ENCODE measurements at regions not wholly inside any gene's neighbourhood (a gene's known extent, or its start where the extent isn't known, plus 50 kb on each side); places are given as distances from the start of the nearest gene placed in this dataset.
"Not testable (repeated sequence)": the region's sequence is repeated elsewhere in the genome, so short reads cannot be mapped to it uniquely, and the experiment has no call there.

DNA sequence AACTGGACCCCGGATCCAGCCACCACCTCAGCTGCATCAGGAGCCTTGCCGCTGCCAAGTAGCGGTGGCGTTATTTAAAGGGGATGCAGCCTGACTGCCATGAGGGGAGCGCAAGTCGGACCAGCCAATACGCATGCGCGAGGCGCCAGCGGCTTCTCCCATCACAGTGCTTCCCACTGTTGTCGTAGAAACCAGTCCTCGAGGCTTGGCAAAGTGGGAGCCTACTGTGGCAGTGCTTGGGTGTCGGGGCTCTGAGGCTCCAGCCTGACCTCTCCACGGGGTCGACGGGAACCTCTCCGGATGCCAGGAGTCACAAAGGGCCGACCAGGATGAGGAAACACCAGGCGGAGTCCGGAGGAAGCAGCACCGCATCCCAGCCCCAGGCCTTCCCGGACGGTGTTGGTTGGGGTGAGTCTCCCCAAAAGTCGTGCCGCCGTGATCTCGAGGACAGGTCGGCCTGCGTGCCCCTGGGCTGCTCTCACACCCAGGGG, 369.6 kb downstream of the ZNF716 start:
- peaks cover 0 to 1% of the 10 kb centered on the region in 2 donors for H3K27me3 Mint-ChIP-seq

DNA sequence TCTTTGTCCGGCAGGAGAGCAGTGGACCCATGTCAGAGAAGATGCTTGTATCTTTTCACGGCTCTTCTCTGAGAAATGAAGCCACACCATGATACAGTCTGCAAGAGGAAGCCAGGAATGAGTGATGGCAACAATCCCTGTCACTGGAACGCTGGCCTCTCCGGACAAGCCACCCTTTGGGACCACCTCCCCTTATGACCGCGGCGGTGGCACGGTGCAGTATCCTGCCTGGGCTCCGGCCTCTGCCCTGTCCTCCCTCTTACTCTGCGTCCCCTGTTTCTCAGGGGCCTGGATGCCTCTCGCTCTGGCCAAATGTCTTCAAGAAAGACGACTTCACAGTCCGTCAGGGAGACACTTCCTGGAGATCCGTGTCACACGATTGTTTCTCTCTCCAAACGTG, 370.5 kb downstream of the ZNF716 start:
- ChIA-PET POLR2A (no interaction called here), CTCF (no interaction called here)
- no peaks in the 10 kb centered on the region for H3K27me3 ChIP-seq (ENCODE audit: insufficient read depth, low read length, poor library complexity, severe bottlenecking)
- no peak overlapping the region for H3K27ac Mint-ChIP-seq
- no peaks in the 10 kb centered on the region for H3K36me3 ChIP-seq (ENCODE audit: insufficient read depth, low read length)
- no peak for DNase-seq
- H3K9me3 ChIP-seq (ENCODE audit: low read length): no peaks in the 10 kb centered on the region
- no peak overlapping the region for H3K4me3 Mint-ChIP-seq
- peaks cover 0 to 3% (median 1%) of the 10 kb centered on the region in 3 donors for H3K36me3 Mint-ChIP-seq
- H3K9me3 Mint-ChIP-seq: peaks cover 11 to 29% (median 24%) of the 10 kb centered on the region in 5 donors
- H3K27me3 Mint-ChIP-seq: peaks cover 0 to 1% of the 10 kb centered on the region in 2 donors
- no peaks in the 10 kb centered on the region for H3K4me1 Mint-ChIP-seq
- no peak overlapping the region for H3K4me3 ChIP-seq (ENCODE audit: low read length)
- H3K4me1 ChIP-seq (ENCODE audit: insufficient read depth, low read length): no peaks in the 10 kb centered on the region
- no peak overlapping the region for H3K27ac ChIP-seq (ENCODE audit: low read depth, low read length)

More for the DNA sequence above, 369.6 kb downstream of the ZNF716 start:
- no peaks in the 10 kb centered on the region for H3K4me1 Mint-ChIP-seq
- Histone ChIP-seq H3K4me3 (ENCODE audit: low read length) (no peak overlapping the region), H3K27me3 (ENCODE audit: insufficient read depth, low read length, poor library complexity, severe bottlenecking) (no peaks in the 10 kb centered on the region), H3K36me3 (ENCODE audit: insufficient read depth, low read length) (no peaks in the 10 kb centered on the region), H3K27ac (ENCODE audit: low read depth, low read length) (no peak overlapping the region), H3K4me1 (ENCODE audit: insufficient read depth, low read length) (no peaks in the 10 kb centered on the region), H3K9me3 (ENCODE audit: low read length) (no peaks in the 10 kb centered on the region)
- no peak for DNase-seq
- H3K27ac Mint-ChIP-seq: no peak overlapping the region
- H3K36me3 Mint-ChIP-seq: peaks cover 0 to 1% (median 0%) of the 10 kb centered on the region in 3 donors
- ChIA-PET CTCF (no interaction called here), POLR2A (no interaction called here)
- H3K4me3 Mint-ChIP-seq: no peak overlapping the region
- H3K9me3 Mint-ChIP-seq: peaks cover 13 to 27% (median 25%) of the 10 kb centered on the region in 5 donors

DNA sequence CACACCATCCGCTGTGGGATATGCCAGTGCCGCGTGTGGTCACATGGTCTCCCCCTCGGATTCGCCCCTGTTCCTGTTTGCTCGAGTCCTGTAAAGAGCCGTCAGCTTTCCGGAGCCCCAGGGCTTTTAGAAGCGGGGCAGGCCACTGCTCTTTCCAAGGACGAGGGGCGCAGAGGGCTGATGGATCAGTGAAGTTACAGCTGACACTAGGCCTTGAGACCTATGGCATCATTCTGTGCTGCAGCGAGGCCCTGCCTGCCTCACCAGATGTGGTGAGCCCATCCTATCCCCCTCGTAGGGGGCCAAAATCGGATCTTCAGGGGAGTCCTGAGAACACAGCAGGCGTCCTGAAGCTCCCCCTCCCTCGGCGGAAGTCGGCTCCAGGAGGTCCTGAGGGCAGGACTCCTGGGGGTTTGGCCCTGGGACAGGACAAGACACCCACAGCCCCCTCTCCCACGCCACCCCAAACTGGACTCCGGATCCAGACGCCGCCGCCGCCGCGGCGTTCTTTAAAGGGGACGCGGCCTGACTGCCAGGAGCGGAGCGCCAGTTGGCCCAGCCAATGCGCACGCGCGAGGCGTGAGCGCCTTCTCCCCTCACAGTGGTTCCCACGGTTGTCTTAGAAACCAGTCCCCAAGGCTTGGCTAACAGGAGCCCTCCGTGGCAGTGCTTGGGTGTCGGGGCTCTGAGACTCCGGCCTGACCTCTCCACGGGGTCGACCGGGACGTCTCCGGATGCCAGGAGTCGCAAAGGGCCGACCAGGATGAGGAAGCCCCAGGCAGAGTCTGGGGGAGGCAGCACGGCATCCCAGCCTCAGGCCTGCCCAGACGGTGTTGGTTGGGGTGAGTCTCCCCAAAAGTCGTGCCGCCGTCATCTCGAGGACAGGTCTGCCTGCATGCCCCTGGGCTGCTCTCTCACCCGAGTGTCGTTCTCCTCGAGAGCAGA, 371.7 kb downstream of the ZNF716 start:
- Mint-ChIP-seq H3K36me3 (peaks cover 0 to 3% (median 1%) of the 10 kb centered on the region in 3 donors), H3K27ac (no peak overlapping the region), H3K27me3 (peaks cover 0 to 1% of the 10 kb centered on the region in 2 donors), H3K4me1 (no peaks in the 10 kb centered on the region), H3K4me3 (no peak overlapping the region), H3K9me3 (peaks cover 9 to 30% (median 26%) of the 10 kb centered on the region in 5 donors)
- ChIA-PET CTCF (no interaction called here), POLR2A (no interaction called here)
- no peaks in the 10 kb centered on the region for H3K27me3 ChIP-seq (ENCODE audit: insufficient read depth, low read length, poor library complexity, severe bottlenecking)
- H3K27ac ChIP-seq (ENCODE audit: low read depth, low read length): no peak overlapping the region
- H3K9me3 ChIP-seq (ENCODE audit: low read length): no peaks in the 10 kb centered on the region
- H3K36me3 ChIP-seq (ENCODE audit: insufficient read depth, low read length): no peaks in the 10 kb centered on the region
- no peak overlapping the region for H3K4me3 ChIP-seq (ENCODE audit: low read length)
- no peaks in the 10 kb centered on the region for H3K4me1 ChIP-seq (ENCODE audit: insufficient read depth, low read length)
- DNase-seq: no peak

DNA sequence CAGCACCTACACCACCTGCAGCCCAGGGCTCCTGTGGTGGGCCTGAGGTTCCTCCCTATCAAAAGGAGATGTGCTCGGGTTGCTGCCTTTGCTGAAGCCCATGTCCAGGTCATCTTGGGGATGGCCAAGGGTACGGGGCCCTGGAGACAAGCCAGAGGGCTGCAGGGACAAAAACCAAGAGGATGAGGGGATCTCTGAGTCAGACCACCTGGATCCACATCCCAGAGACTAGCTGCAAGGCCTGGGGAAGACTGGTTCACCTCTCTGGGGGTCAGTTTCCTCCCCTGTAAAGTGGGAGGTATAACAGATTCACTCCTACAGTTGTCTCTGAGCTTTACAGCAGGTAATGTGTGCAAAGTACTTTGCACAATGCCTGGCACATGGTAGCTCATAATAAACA, 376.6 kb downstream of the ZNF716 start:
- POLR2A ChIA-PET; CTCF ChIA-PET; H3K4me1 Mint-ChIP-seq; H3K27ac Mint-ChIP-seq; H3K27me3 Mint-ChIP-seq; H3K27me3 ChIP-seq (ENCODE audit: insufficient read depth, low read length, poor library complexity, severe bottlenecking); DNase-seq; H3K9me3 ChIP-seq (ENCODE audit: low read length); H3K4me3 Mint-ChIP-seq; H3K4me1 ChIP-seq (ENCODE audit: insufficient read depth, low read length); H3K36me3 Mint-ChIP-seq; H3K4me3 ChIP-seq (ENCODE audit: low read length); H3K27ac ChIP-seq (ENCODE audit: low read depth, low read length); H3K36me3 ChIP-seq (ENCODE audit: insufficient read depth, low read length): not testable (repeated sequence)
- peaks cover 3 to 17% (median 10%) of the 10 kb centered on the region in 5 donors for H3K9me3 Mint-ChIP-seq

DNA sequence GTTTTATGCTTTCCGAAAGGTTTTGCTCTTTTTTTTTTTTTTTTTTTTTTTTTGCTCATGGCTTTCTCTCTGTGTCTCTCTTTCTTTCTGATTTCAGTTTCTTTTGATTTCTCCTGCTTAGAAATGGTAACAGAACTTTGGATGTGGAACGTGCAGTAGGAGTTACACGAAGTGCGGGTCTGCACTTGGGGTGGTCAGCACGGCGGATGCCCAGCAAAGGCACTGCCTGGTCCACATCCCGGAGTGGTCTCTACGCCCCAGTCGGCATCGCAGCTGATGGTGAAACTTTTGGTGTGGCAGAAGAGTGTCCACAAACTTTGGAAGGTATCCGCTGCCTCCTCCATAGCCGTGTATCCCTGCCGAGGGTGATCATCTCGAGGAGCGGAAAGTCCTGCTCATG, 385.2 kb downstream of the ZNF716 start:
- H3K27ac ChIP-seq (ENCODE audit: low read depth, low read length); H3K27me3 ChIP-seq (ENCODE audit: insufficient read depth, low read length, poor library complexity, severe bottlenecking); POLR2A ChIA-PET; H3K4me3 ChIP-seq (ENCODE audit: low read length); H3K36me3 ChIP-seq (ENCODE audit: insufficient read depth, low read length); H3K9me3 Mint-ChIP-seq; DNase-seq; H3K4me3 Mint-ChIP-seq; H3K36me3 Mint-ChIP-seq; H3K4me1 Mint-ChIP-seq; CTCF ChIA-PET; H3K9me3 ChIP-seq (ENCODE audit: low read length); H3K27me3 Mint-ChIP-seq; H3K4me1 ChIP-seq (ENCODE audit: insufficient read depth, low read length); H3K27ac Mint-ChIP-seq: not testable (repeated sequence)

DNA sequence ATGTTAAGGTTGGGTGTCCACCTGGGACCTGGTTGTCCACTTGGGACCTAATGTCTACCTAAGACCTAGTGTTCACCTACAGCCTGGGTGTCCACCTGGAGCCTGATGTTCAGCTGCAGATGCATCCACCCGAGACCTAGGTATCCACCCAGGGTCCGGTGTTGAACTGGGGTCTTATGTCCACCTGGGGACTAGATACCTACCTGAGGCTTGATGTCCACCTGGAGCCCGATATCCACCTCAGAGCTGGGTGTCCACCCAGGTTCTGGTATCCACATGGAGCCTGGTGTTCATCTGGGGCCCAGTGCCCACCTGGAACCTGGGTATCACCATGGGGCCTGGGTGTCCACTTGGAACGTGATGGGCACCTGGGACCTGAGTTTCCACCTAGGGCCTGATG, 389.2 kb downstream of the ZNF716 start:
- H3K27me3 ChIP-seq (ENCODE audit: insufficient read depth, low read length, poor library complexity, severe bottlenecking); H3K27me3 Mint-ChIP-seq; H3K4me1 ChIP-seq (ENCODE audit: insufficient read depth, low read length); H3K4me3 ChIP-seq (ENCODE audit: low read length); H3K27ac ChIP-seq (ENCODE audit: low read depth, low read length); H3K9me3 ChIP-seq (ENCODE audit: low read length); DNase-seq; H3K9me3 Mint-ChIP-seq; POLR2A ChIA-PET; CTCF ChIA-PET; H3K27ac Mint-ChIP-seq; H3K36me3 Mint-ChIP-seq; H3K4me3 Mint-ChIP-seq; H3K36me3 ChIP-seq (ENCODE audit: insufficient read depth, low read length); H3K4me1 Mint-ChIP-seq: not testable (repeated sequence)

DNA sequence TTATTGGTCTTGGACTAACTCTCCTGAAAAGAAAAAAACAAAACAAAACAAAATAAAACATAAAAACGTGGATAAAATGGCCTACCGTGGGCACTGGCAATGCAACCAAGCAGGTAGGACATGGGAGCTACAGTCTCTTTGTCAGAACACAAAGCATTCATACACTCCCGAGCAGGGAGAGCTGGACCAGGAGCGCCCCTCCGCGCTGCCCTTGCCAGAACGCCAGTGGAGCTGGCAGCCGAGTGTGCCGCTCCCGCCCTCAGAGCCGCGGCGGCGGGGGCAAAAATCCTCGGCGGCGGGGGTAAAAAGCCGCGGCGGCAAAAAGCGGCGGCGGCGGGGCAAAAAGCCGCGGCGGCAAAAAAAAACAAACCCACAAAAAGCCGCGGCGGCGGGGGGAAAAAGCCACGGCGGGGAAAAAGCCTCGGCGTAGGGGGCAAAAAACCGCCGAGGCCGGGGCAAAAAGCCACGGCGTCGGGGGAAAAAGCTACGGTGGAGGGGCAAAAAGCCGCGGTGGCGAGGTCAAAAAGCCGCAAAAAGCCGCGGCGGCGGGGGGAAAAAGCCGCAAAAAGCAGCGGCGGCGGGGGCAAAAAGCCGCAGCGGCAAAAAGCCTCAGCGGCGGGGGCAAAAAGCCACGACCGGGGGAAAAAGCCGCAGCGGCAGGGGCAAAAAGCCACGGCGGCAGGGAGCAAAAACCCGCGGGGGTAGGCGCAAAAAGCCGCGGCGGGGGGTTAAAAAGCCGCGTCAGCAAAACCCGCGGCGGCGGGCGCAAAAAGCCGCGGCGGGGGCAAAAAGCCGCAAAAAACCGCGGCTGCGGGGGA, 418.1 kb downstream of the ZNF716 start:
- CTCF ChIA-PET: no interaction called here

More for the DNA sequence above, 418.1 kb downstream of the ZNF716 start:
- DNase-seq: no peak
- Mint-ChIP-seq H3K27ac (no peak overlapping the region), H3K4me1 (peaks cover 0 to 3% (median 0%) of the 10 kb centered on the region in 3 donors), H3K27me3 (peaks cover 29 to 36% of the 10 kb centered on the region in 2 donors), H3K36me3 (no peaks in the 10 kb centered on the region), H3K4me3 (peak overlapping the region in 1 of 7 donors; percentile 46), H3K9me3 (peaks cover 19 to 41% (median 24%) of the 10 kb centered on the region in 5 donors)
- H3K27ac ChIP-seq (ENCODE audit: low read depth, low read length): no peak overlapping the region
- no peaks in the 10 kb centered on the region for H3K9me3 ChIP-seq (ENCODE audit: low read length)
- H3K36me3 ChIP-seq (ENCODE audit: insufficient read depth, low read length): no peaks in the 10 kb centered on the region
- POLR2A ChIA-PET: no interaction called here
- no peaks in the 10 kb centered on the region for H3K4me1 ChIP-seq (ENCODE audit: insufficient read depth, low read length)
- no peak overlapping the region for H3K4me3 ChIP-seq (ENCODE audit: low read length)
- H3K27me3 ChIP-seq (ENCODE audit: insufficient read depth, low read length, poor library complexity, severe bottlenecking): no peaks in the 10 kb centered on the region
